NCI-H1436 (cell line): ENCODE measurements at regions not wholly inside any gene's neighbourhood (a gene's known extent, or its start where the extent isn't known, plus 50 kb on each side); places are given as distances from the start of the nearest gene placed in this dataset.
A peak's percentile ranks its signal among the peaks of the same experiment; 100 is the strongest.

Experiments used
- DNase-seq: peaks from one replicate; lab custom pipeline; 2025; lab: John Stamatoyannopoulos, UW

DNA sequence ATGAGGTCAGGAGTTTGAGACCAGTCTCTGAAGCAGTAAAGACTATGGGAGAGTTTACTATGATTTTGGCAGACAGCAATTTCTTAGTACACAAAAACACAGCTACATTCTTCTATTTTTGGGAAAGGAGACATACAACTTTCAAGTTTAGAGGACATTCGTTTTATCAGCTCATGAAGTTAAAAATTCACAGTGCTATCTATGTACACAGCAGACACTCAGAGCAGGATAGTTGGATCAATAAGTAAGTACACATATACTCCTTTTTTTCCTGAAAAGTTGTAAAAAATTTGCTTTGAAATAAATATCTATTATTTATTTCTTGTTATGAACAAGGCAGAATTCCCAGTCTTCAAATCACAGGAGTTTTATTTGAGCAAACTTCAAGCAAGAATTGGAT is 159.7 kb downstream of the SERPINI1 start:
- DNase-seq = no peak

- no peak for DNase-seq
Observed at GRCh38 chr3:167892205-167892604, 156.7 kb downstream of the SERPINI1 start.

GRCh38 chr3:167887096-167887495 is 151.6 kb downstream of the SERPINI1 start:
- no peak for DNase-seq

- no peak for DNase-seq
Observed at GRCh38 chr3:167886690-167887089, 151.2 kb downstream of the SERPINI1 start.

- no peak for DNase-seq
Observed at GRCh38 chr3:167885277-167885676, 149.8 kb downstream of the SERPINI1 start.

DNA sequence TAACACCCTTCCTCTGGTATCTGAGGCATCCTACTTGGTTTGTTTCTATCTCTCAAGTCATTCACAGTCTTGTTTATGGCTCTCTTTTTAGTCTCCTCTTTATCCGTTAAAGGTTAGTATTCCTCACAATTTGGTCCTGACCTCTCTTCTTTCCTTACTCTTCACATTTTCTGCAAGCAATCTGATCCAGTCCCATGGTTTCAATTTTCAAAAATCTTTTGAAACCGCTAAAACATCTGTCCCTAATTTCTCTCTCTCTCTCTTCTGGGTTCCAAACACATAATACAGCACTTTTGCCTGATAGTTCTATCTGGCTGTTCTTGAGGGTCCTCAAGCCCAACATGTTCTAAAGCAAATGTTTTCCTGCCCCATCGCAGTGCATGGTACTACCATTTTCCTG is 149.0 kb downstream of the SERPINI1 start:
- no peak for DNase-seq

GRCh38 chr3:167883452-167883851 is 147.9 kb downstream of the SERPINI1 start:
- no peak for DNase-seq

- DNase-seq = peak; percentile 31
Observed at GRCh38 chr3:167882057-167882667, 146.6 kb downstream of the SERPINI1 start.

- no peak for DNase-seq
Observed at GRCh38 chr3:167880183-167880582, 144.7 kb downstream of the SERPINI1 start.

DNA sequence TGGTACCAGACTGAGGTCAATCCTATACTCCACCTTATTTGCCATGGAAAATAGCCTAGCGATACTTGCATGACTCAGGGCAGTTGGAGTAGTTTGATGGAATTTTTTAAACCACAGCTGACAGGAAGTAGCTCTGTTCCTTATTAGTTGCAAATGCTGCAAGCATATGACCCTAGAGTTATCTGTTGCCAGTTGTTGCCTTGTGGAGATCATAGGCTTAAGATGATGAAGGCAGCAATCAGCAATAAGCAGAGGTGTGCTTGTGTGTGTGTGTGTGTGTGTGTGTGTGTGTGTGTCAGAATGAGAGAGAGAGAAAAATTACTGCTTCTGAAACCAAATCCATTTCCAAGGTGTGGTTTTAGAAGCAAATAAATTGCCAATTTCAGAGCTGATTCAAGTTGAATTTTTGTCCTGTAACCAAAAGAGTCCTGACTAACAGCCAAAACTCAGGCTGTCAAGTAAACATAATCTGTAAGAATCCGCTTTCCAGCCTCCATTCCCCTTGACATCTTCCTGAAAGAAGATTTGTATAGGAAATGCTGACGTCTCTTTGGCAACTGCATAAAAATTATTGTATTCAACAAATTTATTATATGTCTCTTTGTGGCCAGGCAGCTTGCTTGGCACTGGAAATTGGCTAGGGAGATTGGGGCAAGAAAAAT is 141.2 kb downstream of the SERPINI1 start:
- DNase-seq = no peak
